Activated B cell treated with CpG ODN at 0.5 μM for 24 hours (primary cell): ENCODE measurements at regions not wholly inside any gene's neighbourhood (a gene's known extent, or its start where the extent isn't known, plus 50 kb on each side); places are given as distances from the start of the nearest gene placed in this dataset.

Source experiments
- ATAC-seq: fragments of 200-7000 bp; cut with Tn5 transposase; one replicate; pipeline ENCODE4 v1.10.0; 2021; ENCODE audit warnings: low read depth, mild to moderate bottlenecking, moderate library complexity
- CTCF ChIA-PET: fragments of 350-600 bp; sonication (Branson Sonifier 250); formaldehyde crosslinking; loops from one replicate; lab custom pipeline; 2021; ENCODE audit warnings: antibody characterized with exemption; lab: Charles Lee
- POLR2A ChIA-PET: fragments of 350-600 bp; sonication (Branson Sonifier 250); formaldehyde crosslinking; loops from one replicate; lab custom pipeline; 2021; ENCODE audit warnings: antibody characterized with exemption; lab: Charles Lee
- DNase-seq: peaks from one replicate; pipeline ENCODE4 v3.0.0; 2022
- H3K27ac Mint-ChIP-seq: one replicate; pipeline ENCODE4 v1.8.0; 2020; ENCODE audit warnings: mixed read lengths
- H3K27me3 Mint-ChIP-seq: one replicate; pipeline ENCODE4 v1.8.0; 2021; ENCODE audit warnings: mixed read lengths
- H3K36me3 Mint-ChIP-seq: one replicate; pipeline ENCODE4 v1.8.0; 2021; ENCODE audit warnings: low read depth, mixed read lengths
- H3K4me1 Mint-ChIP-seq: one replicate; pipeline ENCODE4 v1.8.0; 2021; ENCODE audit warnings: mixed read lengths
- H3K4me3 Mint-ChIP-seq: one replicate; pipeline ENCODE4 v1.8.0; 2020; ENCODE audit warnings: mild to moderate bottlenecking, mixed read lengths
- H3K9me3 Mint-ChIP-seq: one replicate; pipeline ENCODE4 v1.8.0; 2020; ENCODE audit warnings: mixed read lengths
- CTCF ChIP-seq: fragments of 200-600 bp; IDR thresholded peaks from one replicate; pipeline ENCODE4 v1.8.0; 2022; ENCODE audit warnings: antibody characterized with exemption, mild to moderate bottlenecking
- intact Hi-C: fragments of 100-400 bp; cut with micrococcal nuclease; formaldehyde crosslinking; loops from one replicate; pipeline ENCODE4 v1.15.1; 2024

DNA sequence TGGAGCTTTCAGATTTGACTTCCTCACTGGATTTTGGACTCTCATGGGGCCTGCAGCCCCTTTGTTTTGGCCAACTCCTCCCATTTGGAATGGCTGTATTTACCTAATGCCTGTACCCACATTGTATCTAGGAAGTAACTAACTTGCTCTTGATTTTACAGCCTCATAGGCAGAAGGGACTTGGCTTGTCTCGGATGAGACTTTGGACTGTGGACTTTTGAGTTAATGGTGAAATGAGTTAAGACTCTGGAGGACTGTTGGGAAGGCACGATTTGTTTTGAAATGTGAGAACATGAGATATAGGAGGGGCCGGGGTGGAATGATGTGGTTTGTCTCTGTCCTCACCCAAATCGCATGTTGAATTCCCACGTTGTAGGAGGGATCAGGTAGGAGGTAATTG is 233.4 kb upstream of the GALNT5 start:
- no peak for TF ChIP-seq CTCF
- CTCF ChIA-PET: no interaction called here
- Mint-ChIP-seq H3K27ac (no peak overlapping the region), H3K9me3 (peaks cover 4% of the 10 kb centered on the region), H3K4me1 (no peaks in the 10 kb centered on the region), H3K4me3 (no peak overlapping the region), H3K36me3 (no peaks in the 10 kb centered on the region), H3K27me3 (no peaks in the 10 kb centered on the region)
- POLR2A ChIA-PET: no interaction called here
- DNase-seq (no peak), ATAC-seq (no peak)
- intact Hi-C loops: no loop called here

GRCh38 chr2:157032017-157032416 is 225.5 kb upstream of the GALNT5 start:
- ATAC-seq: no peak
- POLR2A ChIA-PET: no interaction called here
- no peak for DNase-seq
- no peak for TF ChIP-seq CTCF
- Mint-ChIP-seq H3K27ac (no peak overlapping the region), H3K9me3 (no peaks in the 10 kb centered on the region), H3K4me3 (no peak overlapping the region), H3K27me3 (no peaks in the 10 kb centered on the region), H3K4me1 (no peaks in the 10 kb centered on the region), H3K36me3 (no peaks in the 10 kb centered on the region)
- intact Hi-C loops: no loop called here
- CTCF ChIA-PET: no interaction called here

DNA sequence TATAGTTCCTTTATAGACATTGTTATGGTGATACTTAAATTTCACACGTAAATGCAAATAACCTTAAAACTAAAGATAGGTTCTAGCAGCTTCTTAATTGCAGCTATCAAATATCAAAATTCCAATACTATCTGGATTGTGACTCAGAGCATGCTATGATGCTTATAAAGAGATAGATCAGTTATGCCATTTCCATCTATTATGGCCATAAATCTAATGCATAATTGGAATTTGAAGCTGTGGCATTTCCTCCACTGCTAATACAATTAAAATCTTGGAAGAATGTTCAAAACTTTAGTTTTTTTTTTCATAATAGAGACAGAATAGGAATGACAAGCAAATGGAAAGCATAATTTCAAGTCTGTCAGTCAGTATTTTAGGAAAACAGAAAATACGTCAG is 220.8 kb upstream of the GALNT5 start:
- Mint-ChIP-seq H3K27me3 (no peaks in the 10 kb centered on the region), H3K9me3 (no peaks in the 10 kb centered on the region), H3K4me3 (no peak overlapping the region), H3K36me3 (no peaks in the 10 kb centered on the region), H3K27ac (no peak overlapping the region), H3K4me1 (no peaks in the 10 kb centered on the region)
- ATAC-seq (no peak), DNase-seq (no peak)
- POLR2A ChIA-PET: no interaction called here
- CTCF ChIA-PET: no interaction called here
- no peak for TF ChIP-seq CTCF
- intact Hi-C loops: no loop called here

DNA sequence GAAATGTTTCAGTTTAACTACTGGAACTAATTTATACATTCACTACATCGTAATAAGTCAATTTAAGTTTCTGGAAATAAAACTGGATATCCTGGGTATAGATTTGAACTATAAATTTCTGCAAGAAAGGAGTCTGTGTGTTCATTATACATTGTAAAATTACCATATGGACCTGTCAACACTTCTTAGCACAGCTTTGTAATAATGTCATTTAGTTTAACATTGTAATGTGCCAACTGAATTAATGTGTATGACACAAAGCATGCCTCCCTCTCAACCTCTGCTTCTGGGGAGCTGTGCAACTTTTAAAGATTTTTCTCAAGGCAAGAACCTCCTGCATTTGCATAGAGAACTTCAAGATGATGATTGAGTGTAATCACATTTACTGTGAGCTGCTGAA is 213.7 kb upstream of the GALNT5 start:
- TF ChIP-seq CTCF: no peak
- H3K27ac Mint-ChIP-seq: no peak overlapping the region
- intact Hi-C loops: no loop called here
- no peaks in the 10 kb centered on the region for H3K9me3 Mint-ChIP-seq
- POLR2A ChIA-PET: no interaction called here
- ATAC-seq (no peak), DNase-seq (no peak)
- no peaks in the 10 kb centered on the region for H3K4me1 Mint-ChIP-seq
- H3K36me3 Mint-ChIP-seq: no peaks in the 10 kb centered on the region
- H3K27me3 Mint-ChIP-seq: no peaks in the 10 kb centered on the region
- H3K4me3 Mint-ChIP-seq: no peak overlapping the region
- CTCF ChIA-PET: no interaction called here

DNA sequence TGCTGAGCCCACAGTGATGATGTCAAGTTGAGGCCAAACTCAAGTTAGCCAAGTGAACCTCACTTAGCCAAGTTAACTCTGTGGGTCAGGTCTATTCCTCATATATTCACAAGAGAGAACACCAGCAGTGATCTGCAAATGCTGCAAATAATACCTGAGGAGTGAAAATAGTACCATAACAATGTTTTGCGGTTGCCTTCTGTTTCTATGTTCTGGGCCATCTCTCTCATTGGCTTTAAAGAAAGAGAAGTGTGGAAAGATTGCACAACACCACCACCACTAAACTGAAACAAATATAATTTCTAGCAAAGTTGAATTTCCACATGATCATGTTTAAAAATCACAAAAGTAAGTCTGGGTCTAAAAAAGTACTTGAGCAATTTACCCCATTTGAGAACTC is 211.1 kb upstream of the GALNT5 start:
- H3K4me1 Mint-ChIP-seq: no peaks in the 10 kb centered on the region
- TF ChIP-seq CTCF: no peak
- intact Hi-C loops: no loop called here
- ChIA-PET CTCF (no interaction called here), POLR2A (no interaction called here)
- H3K4me3 Mint-ChIP-seq: no peak overlapping the region
- H3K27me3 Mint-ChIP-seq: no peaks in the 10 kb centered on the region
- ATAC-seq (no peak), DNase-seq (no peak)
- H3K9me3 Mint-ChIP-seq: no peaks in the 10 kb centered on the region
- no peak overlapping the region for H3K27ac Mint-ChIP-seq
- no peaks in the 10 kb centered on the region for H3K36me3 Mint-ChIP-seq
